ENCODE measurements at regions not wholly inside any gene's neighbourhood (a gene's known extent, or its start where the extent isn't known, plus 50 kb on each side); places are given as distances from the start of the nearest gene placed in this dataset.

DNA sequence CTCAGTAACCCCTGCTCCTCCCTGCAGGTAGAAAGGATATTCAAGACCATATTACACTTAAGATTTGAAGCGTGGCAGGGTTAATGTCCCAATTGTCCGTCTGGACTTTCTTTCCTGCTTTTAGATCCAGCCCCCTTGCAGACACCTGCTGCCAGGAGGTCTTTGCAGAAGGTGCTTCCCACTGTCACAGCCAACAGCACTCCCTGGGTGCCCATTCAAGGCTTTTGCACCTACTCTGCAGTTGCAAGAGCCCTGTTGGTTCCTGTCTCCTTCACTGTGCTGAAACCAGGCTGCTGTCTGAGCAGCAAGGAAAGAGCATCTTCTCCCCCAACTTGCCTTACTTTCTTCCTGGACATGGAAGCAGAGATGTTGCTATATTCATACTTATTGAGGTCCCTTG lies 1043.0 kb upstream of the POU3F3 start:
- TF ChIP-seq, protein P1, sequence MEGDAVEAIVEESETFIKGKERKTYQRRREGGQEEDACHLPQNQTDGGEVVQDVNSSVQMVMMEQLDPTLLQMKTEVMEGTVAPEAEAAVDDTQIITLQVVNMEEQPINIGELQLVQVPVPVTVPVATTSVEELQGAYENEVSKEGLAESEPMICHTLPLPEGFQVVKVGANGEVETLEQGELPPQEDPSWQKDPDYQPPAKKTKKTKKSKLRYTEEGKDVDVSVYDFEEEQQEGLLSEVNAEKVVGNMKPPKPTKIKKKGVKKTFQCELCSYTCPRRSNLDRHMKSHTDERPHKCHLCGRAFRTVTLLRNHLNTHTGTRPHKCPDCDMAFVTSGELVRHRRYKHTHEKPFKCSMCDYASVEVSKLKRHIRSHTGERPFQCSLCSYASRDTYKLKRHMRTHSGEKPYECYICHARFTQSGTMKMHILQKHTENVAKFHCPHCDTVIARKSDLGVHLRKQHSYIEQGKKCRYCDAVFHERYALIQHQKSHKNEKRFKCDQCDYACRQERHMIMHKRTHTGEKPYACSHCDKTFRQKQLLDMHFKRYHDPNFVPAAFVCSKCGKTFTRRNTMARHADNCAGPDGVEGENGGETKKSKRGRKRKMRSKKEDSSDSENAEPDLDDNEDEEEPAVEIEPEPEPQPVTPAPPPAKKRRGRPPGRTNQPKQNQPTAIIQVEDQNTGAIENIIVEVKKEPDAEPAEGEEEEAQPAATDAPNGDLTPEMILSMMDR (IDR thresholded peaks at IDR 0.05): no peak
- no peak for TF ChIP-seq POLR2AphosphoS5 (IDR thresholded peaks at IDR 0.05)
- no peak for TF ChIP-seq POLR2A (IDR thresholded peaks at IDR 0.05)
- TF ChIP-seq EP300 (IDR thresholded peaks at IDR 0.05): no peak
